H1 (cell line): ENCODE measurements at regions not wholly inside any gene's neighbourhood (a gene's known extent, or its start where the extent isn't known, plus 50 kb on each side); places are given as distances from the start of the nearest gene placed in this dataset.

Experiments used
- CTCF ChIA-PET: fragments of 300-600 bp; sonication (Branson Sonifier 250); formaldehyde crosslinking; loops from one replicate; lab custom pipeline; 2021; ENCODE audit not compliant: partially characterized antibody; lab: Charles Lee
- POLR2A ChIA-PET: fragments of 300-600 bp; sonication (Branson Sonifier 250); formaldehyde crosslinking; loops from one replicate; lab custom pipeline; 2021; ENCODE audit warnings: inconsistent platforms; ENCODE audit not compliant: partially characterized antibody; lab: Charles Lee
- DNase-seq, 2 experiments: peaks; one replicate each; pipeline versions ENCODE4 v3.0.0 to v3.0.0-alpha.2; 2010 to 2022; ENCODE audit warnings: low spot score in 2 of 2, low read depth in 1 of 2, mixed read lengths in 1 of 2
- FAIRE-seq: peaks from 2 replicates; lab custom pipeline; 2011; peaks lifted over from hg19 to GRCh38; lab: Jason Lieb, UNC
- H2AFZ ChIP-seq: 2 replicates; pipeline ENCODE4 v1.8.1; 2012; ENCODE audit warnings: low read length, inconsistent platforms
- H2AK5ac ChIP-seq: 2 replicates; pipeline ENCODE4 v1.6.1; 2013; ENCODE audit warnings: low read depth, low read length
- H2BK120ac ChIP-seq: replicated peaks from 2 replicates; pipeline ENCODE3; 2013; ENCODE audit warnings: low read depth, low read length, inconsistent platforms
- H2BK12ac ChIP-seq: 2 replicates; pipeline ENCODE4 v1.6.1; 2013; ENCODE audit warnings: low read depth, low read length
- H2BK15ac ChIP-seq: 2 replicates; pipeline ENCODE4 v1.6.1; 2013; ENCODE audit warnings: low read length
- H2BK20ac ChIP-seq: 2 replicates; pipeline ENCODE4 v1.6.1; 2013; ENCODE audit warnings: low read length
- H2BK5ac ChIP-seq: 2 replicates; pipeline ENCODE4 v1.6.1; 2013; ENCODE audit warnings: low read depth, low read length
- H3K14ac ChIP-seq: 2 replicates; pipeline ENCODE4 v1.6.1; 2013; ENCODE audit warnings: inconsistent platforms; ENCODE audit not compliant: insufficient read length
- H3K18ac ChIP-seq: 2 replicates; pipeline ENCODE4 v1.6.1; 2013; ENCODE audit warnings: low read length; ENCODE audit errors: extremely low read depth
- H3K23ac ChIP-seq: 2 replicates; pipeline ENCODE4 v1.6.1; 2013; ENCODE audit warnings: inconsistent platforms; ENCODE audit not compliant: insufficient read length
- H3K23me2 ChIP-seq: 2 replicates; pipeline ENCODE4 v1.6.1; 2013; ENCODE audit warnings: low read depth, low read length
- H3K27ac ChIP-seq: 2 replicates; pipeline ENCODE4 v1.6.1; 2011; ENCODE audit warnings: low read depth, low read length, inconsistent platforms
- H3K27me3 ChIP-seq, 4 experiments: replicated peaks in 1 of 4; 1 replicate in 1 of 4; 2 replicates in 3 of 4; pipeline versions ENCODE4 v1.6.1 to v1.8.1; 2011 to 2013; ENCODE audit warnings: low read length in 3 of 4, mild to moderate bottlenecking in 3 of 4, inconsistent platforms in 2 of 4, mixed read lengths in 2 of 4, moderate library complexity in 1 of 4; ENCODE audit not compliant: control insufficient read depth in 3 of 4, insufficient read depth in 3 of 4; ENCODE audit errors: extremely low read depth in 1 of 4
- H3K36me3 ChIP-seq, 4 experiments: 2 replicates each; pipeline versions ENCODE4 v1.6.1 to v1.8.1; 2011 to 2013; ENCODE audit warnings: mild to moderate bottlenecking in 4 of 4, low read length in 3 of 4, moderate library complexity in 2 of 4, control low read depth in 1 of 4, inconsistent platforms in 1 of 4; ENCODE audit not compliant: insufficient read depth in 4 of 4, control insufficient read depth in 2 of 4
- H3K4ac ChIP-seq: replicated peaks from 2 replicates; pipeline ENCODE3; 2013; ENCODE audit warnings: low read length, low read depth, mixed read lengths, inconsistent platforms; ENCODE audit not compliant: insufficient read length
- H3K4me1 ChIP-seq, 4 experiments: replicated peaks in 1 of 4; 1 replicate in 1 of 4; 2 replicates in 3 of 4; pipeline versions ENCODE4 v1.6.1 to v1.8.1; 2011 to 2013; ENCODE audit warnings: low read length in 3 of 4, inconsistent platforms in 2 of 4, mixed read lengths in 1 of 4; ENCODE audit not compliant: insufficient read depth in 4 of 4, control insufficient read depth in 3 of 4
- H3K4me2 ChIP-seq, 2 experiments: 2 replicates each; pipeline versions ENCODE4 v1.6.1 to v1.8.1; 2011 to 2013; ENCODE audit warnings: low read depth in 2 of 2, low read length in 2 of 2, control low read depth in 1 of 2, inconsistent platforms in 1 of 2, mild to moderate bottlenecking in 1 of 2; ENCODE audit not compliant: insufficient read depth in 1 of 2
- H3K4me3 ChIP-seq, 4 experiments: fragments of 200-600, 300-600 bp in 1 of 4; sonication (generic), shearing (Covaris generic), sonication (Bioruptor Twin) in 1 of 4; 2 replicates each; pipeline versions ENCODE4 v1.5.1 to v1.8.1; 2011 to 2016; ENCODE audit warnings: low read length in 4 of 4, low read depth in 3 of 4, control low read depth in 2 of 4, inconsistent platforms in 2 of 4, mild to moderate bottlenecking in 2 of 4, mixed read lengths in 1 of 4, moderate library complexity in 1 of 4; ENCODE audit not compliant: insufficient read depth in 2 of 4; ENCODE audit errors: extremely low read depth in 1 of 4
- H3K56ac ChIP-seq: replicated peaks from 2 replicates; pipeline ENCODE3; 2013; ENCODE audit warnings: low read depth, mild to moderate bottlenecking, mixed read lengths, low read length, inconsistent platforms; ENCODE audit not compliant: insufficient read length
- H3K79me1 ChIP-seq: 2 replicates; pipeline ENCODE4 v1.6.1; 2013; ENCODE audit warnings: low read depth, low read length, control low read depth
- H3K79me2 ChIP-seq, 2 experiments: 2 replicates each; pipeline versions ENCODE4 v1.6.1 to v1.8.1; 2012 to 2013; ENCODE audit warnings: low read length in 2 of 2, mild to moderate bottlenecking in 2 of 2, inconsistent platforms in 1 of 2; ENCODE audit not compliant: insufficient read depth in 2 of 2, control insufficient read depth in 1 of 2
- H3K9ac ChIP-seq, 4 experiments: replicated peaks in 1 of 4; 1 replicate in 1 of 4; 2 replicates in 3 of 4; pipeline versions ENCODE4 v1.6.1 to v1.8.1; 2011 to 2013; ENCODE audit warnings: low read depth in 3 of 4, low read length in 3 of 4, control low read depth in 2 of 4, mild to moderate bottlenecking in 2 of 4, moderate library complexity in 2 of 4, inconsistent platforms in 1 of 4; ENCODE audit errors: extremely low read depth in 1 of 4
- H3K9me3 ChIP-seq, 2 experiments: 2 replicates each; pipeline versions ENCODE4 v1.6.1 to v1.8.1; 2012 to 2013; ENCODE audit warnings: mild to moderate bottlenecking in 2 of 2, moderate library complexity in 2 of 2, control low read depth in 1 of 2, inconsistent platforms in 1 of 2, low read depth in 1 of 2, low read length in 1 of 2, mixed read lengths in 1 of 2; ENCODE audit not compliant: insufficient read depth in 2 of 2
- H4K20me1 ChIP-seq, 2 experiments: replicated peaks in 1 of 2; 2 replicates each; pipeline versions ENCODE3 to v1.8.1; 2011 to 2013; ENCODE audit warnings: inconsistent platforms in 2 of 2, low read length in 2 of 2, mild to moderate bottlenecking in 1 of 2; ENCODE audit not compliant: insufficient read depth in 2 of 2, control insufficient read depth in 1 of 2
- H4K5ac ChIP-seq: 2 replicates; pipeline ENCODE4 v1.6.1; 2013; ENCODE audit warnings: low read length, low read depth, mixed read lengths, inconsistent platforms; ENCODE audit not compliant: insufficient read length
- H4K8ac ChIP-seq: 2 replicates; pipeline ENCODE4 v1.8.0; 2013; ENCODE audit warnings: mild to moderate bottlenecking, moderate library complexity, low read length, inconsistent platforms; ENCODE audit not compliant: insufficient read depth; ENCODE audit errors: extremely low read depth
- H4K91ac ChIP-seq: replicated peaks from 2 replicates; pipeline ENCODE3; 2013; ENCODE audit warnings: low read length, mixed read lengths, inconsistent platforms; ENCODE audit not compliant: insufficient read length
- CTCF ChIP-seq, 3 experiments: IDR thresholded peaks; 1 replicate in 2 of 3; 2 replicates in 1 of 3; pipeline versions ENCODE4 v1.5.1 to v1.6.1; 2011; ENCODE audit warnings: low read length in 3 of 3, mild to moderate bottlenecking in 3 of 3, inconsistent platforms in 2 of 3, low read depth in 1 of 3, moderate library complexity in 1 of 3; ENCODE audit not compliant: insufficient read depth in 1 of 3; ENCODE audit errors: control extremely low read depth in 1 of 3
- HDAC2 ChIP-seq, 2 experiments: fragments of 300-600 bp in 1 of 2; sonication (generic) in 1 of 2; IDR thresholded peaks; 2 replicates each; pipeline ENCODE4 v1.6.1; 2011 to 2012; ENCODE audit warnings: low read depth in 2 of 2, low read length in 2 of 2, mild to moderate bottlenecking in 2 of 2, moderate library complexity in 2 of 2, borderline replicate concordance in 1 of 2, inconsistent platforms in 1 of 2
- WGBS, 2 experiments: shearing (Covaris generic) in 1 of 2; methylation state at CpG; one replicate each; pipeline versions ENCODE4 v1.1.6 to v1.1.7; 2013 to 2015; ENCODE audit warnings: low lambda C conversion rate in 2 of 2, mixed read lengths in 2 of 2, inconsistent platforms in 1 of 2, low coverage in 1 of 2, missing lambda C conversion rate in 1 of 2; ENCODE audit not compliant: insufficient replicate concordance in 2 of 2, insufficient coverage in 1 of 2, insufficient read length in 1 of 2; ENCODE audit errors: extremely low coverage in 1 of 2, missing lambda C conversion rate in 1 of 2; 5-methylcytosine and 5-hydroxymethylcytosine counted together

GRCh38 chr14:43338713-43339112, 1168.4 kb downstream of the FSCB start:
- no peaks in the 10 kb centered on the region; a peak in 1 of 7 replicates for H3K4me1 ChIP-seq
- no peak overlapping the region for H3K23ac ChIP-seq
- no peak overlapping the region for H2BK120ac ChIP-seq
- H3K4me2 ChIP-seq: no peak overlapping the region
- H2BK12ac ChIP-seq: no peak overlapping the region
- H3K4ac ChIP-seq: no peak overlapping the region
- no peak overlapping the region for H3K56ac ChIP-seq
- no peak overlapping the region for H3K14ac ChIP-seq
- H3K18ac ChIP-seq: no peak overlapping the region
- no peak overlapping the region for H2BK20ac ChIP-seq
- WGBS, 2 experiments: 90% methylated on average over 1 of the region's 1 CpG; no CpG with 5 or more reads in 1 of the 2 experiments
- H3K79me1 ChIP-seq: no peaks in the 10 kb centered on the region
- no peaks in the 10 kb centered on the region for H3K79me2 ChIP-seq
- H3K36me3 ChIP-seq: no peaks in the 10 kb centered on the region
- no peaks in the 10 kb centered on the region for H3K23me2 ChIP-seq
- H3K27ac ChIP-seq: no peak overlapping the region
- no peak overlapping the region for H2BK5ac ChIP-seq
- no peak overlapping the region for H3K9ac ChIP-seq
- H4K91ac ChIP-seq: no peak overlapping the region
- CTCF ChIA-PET: no interaction called here
- FAIRE-seq (no peak), DNase-seq (no peak)
- H4K8ac ChIP-seq: no peak overlapping the region
- H3K9me3 ChIP-seq: no peaks in the 10 kb centered on the region
- no peak overlapping the region for H3K4me3 ChIP-seq
- no peak overlapping the region for H2BK15ac ChIP-seq
- no peaks in the 10 kb centered on the region for H4K20me1 ChIP-seq
- H2AK5ac ChIP-seq: no peak overlapping the region
- POLR2A ChIA-PET: no interaction called here
- no peak overlapping the region for H4K5ac ChIP-seq
- no peak overlapping the region for H2AFZ ChIP-seq
- no peaks in the 10 kb centered on the region for H3K27me3 ChIP-seq
- TF ChIP-seq HDAC2 (IDR thresholded peaks at IDR 0.05; ENCODE audit: borderline replicate concordance in 1 of 2, low read depth in 2 of 2, low read length in 2 of 2) (no peak), CTCF (IDR thresholded peaks at IDR 0.05; ENCODE audit: control extremely low read depth in 1 of 3, insufficient read depth in 1 of 3, low read depth in 1 of 3, low read length in 3 of 3) (no peak)
